H1 (cell line): ENCODE measurements at regions not wholly inside any gene's neighbourhood (a gene's known extent, or its start where the extent isn't known, plus 50 kb on each side); places are given as distances from the start of the nearest gene placed in this dataset.

Source experiments
- ATF2 ChIP-seq: IDR thresholded peaks from 2 replicates; pipeline ENCODE4 v1.6.1; 2012; ENCODE audit warnings: low read length, inconsistent platforms
- CTBP2 ChIP-seq: IDR thresholded peaks from 2 replicates; pipeline ENCODE4 v1.7.0; 2011; ENCODE audit warnings: borderline replicate concordance, mild to moderate bottlenecking, moderate library complexity, mixed read lengths, low read length; ENCODE audit not compliant: insufficient read depth, insufficient read length
- EP300 ChIP-seq, 2 experiments: IDR thresholded peaks; 1 replicate in 1 of 2; 2 replicates in 1 of 2; pipeline ENCODE4 v1.6.1; 2011 to 2012; ENCODE audit warnings: low read depth in 2 of 2, low read length in 2 of 2, mild to moderate bottlenecking in 2 of 2, borderline replicate concordance in 1 of 2, inconsistent platforms in 1 of 2, moderate library complexity in 1 of 2
- FOSL1 ChIP-seq: IDR thresholded peaks from 2 replicates; pipeline ENCODE4 v1.6.1; 2011; ENCODE audit warnings: mild to moderate bottlenecking, low read depth, low read length, moderate library complexity; ENCODE audit not compliant: insufficient read depth
- HDAC6 ChIP-seq: IDR thresholded peaks from one replicate; pipeline ENCODE4 v1.7.1; 2012; ENCODE audit warnings: low read depth, mild to moderate bottlenecking, inconsistent platforms, low read length, moderate library complexity
- POLR2AphosphoS5 ChIP-seq: IDR thresholded peaks from 2 replicates; pipeline ENCODE4 v1.6.1; 2011; ENCODE audit warnings: low read depth, low read length
- RAD21 ChIP-seq, 2 experiments: IDR thresholded peaks in 1 of 2; conservative IDR thresholded peaks in 1 of 2; 2 replicates each; pipeline ENCODE4 v1.6.1; 2011; ENCODE audit warnings: low read depth in 2 of 2, low read length in 2 of 2, improper control_type of control experiment in 1 of 2, inconsistent platforms in 1 of 2, mild to moderate bottlenecking in 1 of 2, moderate library complexity in 1 of 2
- SUZ12 ChIP-seq: fragments of 200-600 bp; sonication (generic); IDR thresholded peaks from 2 replicates; pipeline ENCODE4 v1.6.1; 2012; ENCODE audit warnings: mild to moderate bottlenecking, inconsistent platforms, low read length, moderate library complexity, mixed read lengths
- TF ChIP-seq, protein P1 (sequence below): fragments of 300-600 bp; sonication (generic); IDR thresholded peaks from 2 replicates; pipeline ENCODE4 v1.7.1; 2012; ENCODE audit warnings: low read length, moderate library complexity, mild to moderate bottlenecking, inconsistent platforms; ENCODE audit not compliant: insufficient replicate concordance

GRCh38 chr11:70757241-70757640 is 358.9 kb downstream of the CTTN start (continued):
- TF ChIP-seq, protein P1, sequence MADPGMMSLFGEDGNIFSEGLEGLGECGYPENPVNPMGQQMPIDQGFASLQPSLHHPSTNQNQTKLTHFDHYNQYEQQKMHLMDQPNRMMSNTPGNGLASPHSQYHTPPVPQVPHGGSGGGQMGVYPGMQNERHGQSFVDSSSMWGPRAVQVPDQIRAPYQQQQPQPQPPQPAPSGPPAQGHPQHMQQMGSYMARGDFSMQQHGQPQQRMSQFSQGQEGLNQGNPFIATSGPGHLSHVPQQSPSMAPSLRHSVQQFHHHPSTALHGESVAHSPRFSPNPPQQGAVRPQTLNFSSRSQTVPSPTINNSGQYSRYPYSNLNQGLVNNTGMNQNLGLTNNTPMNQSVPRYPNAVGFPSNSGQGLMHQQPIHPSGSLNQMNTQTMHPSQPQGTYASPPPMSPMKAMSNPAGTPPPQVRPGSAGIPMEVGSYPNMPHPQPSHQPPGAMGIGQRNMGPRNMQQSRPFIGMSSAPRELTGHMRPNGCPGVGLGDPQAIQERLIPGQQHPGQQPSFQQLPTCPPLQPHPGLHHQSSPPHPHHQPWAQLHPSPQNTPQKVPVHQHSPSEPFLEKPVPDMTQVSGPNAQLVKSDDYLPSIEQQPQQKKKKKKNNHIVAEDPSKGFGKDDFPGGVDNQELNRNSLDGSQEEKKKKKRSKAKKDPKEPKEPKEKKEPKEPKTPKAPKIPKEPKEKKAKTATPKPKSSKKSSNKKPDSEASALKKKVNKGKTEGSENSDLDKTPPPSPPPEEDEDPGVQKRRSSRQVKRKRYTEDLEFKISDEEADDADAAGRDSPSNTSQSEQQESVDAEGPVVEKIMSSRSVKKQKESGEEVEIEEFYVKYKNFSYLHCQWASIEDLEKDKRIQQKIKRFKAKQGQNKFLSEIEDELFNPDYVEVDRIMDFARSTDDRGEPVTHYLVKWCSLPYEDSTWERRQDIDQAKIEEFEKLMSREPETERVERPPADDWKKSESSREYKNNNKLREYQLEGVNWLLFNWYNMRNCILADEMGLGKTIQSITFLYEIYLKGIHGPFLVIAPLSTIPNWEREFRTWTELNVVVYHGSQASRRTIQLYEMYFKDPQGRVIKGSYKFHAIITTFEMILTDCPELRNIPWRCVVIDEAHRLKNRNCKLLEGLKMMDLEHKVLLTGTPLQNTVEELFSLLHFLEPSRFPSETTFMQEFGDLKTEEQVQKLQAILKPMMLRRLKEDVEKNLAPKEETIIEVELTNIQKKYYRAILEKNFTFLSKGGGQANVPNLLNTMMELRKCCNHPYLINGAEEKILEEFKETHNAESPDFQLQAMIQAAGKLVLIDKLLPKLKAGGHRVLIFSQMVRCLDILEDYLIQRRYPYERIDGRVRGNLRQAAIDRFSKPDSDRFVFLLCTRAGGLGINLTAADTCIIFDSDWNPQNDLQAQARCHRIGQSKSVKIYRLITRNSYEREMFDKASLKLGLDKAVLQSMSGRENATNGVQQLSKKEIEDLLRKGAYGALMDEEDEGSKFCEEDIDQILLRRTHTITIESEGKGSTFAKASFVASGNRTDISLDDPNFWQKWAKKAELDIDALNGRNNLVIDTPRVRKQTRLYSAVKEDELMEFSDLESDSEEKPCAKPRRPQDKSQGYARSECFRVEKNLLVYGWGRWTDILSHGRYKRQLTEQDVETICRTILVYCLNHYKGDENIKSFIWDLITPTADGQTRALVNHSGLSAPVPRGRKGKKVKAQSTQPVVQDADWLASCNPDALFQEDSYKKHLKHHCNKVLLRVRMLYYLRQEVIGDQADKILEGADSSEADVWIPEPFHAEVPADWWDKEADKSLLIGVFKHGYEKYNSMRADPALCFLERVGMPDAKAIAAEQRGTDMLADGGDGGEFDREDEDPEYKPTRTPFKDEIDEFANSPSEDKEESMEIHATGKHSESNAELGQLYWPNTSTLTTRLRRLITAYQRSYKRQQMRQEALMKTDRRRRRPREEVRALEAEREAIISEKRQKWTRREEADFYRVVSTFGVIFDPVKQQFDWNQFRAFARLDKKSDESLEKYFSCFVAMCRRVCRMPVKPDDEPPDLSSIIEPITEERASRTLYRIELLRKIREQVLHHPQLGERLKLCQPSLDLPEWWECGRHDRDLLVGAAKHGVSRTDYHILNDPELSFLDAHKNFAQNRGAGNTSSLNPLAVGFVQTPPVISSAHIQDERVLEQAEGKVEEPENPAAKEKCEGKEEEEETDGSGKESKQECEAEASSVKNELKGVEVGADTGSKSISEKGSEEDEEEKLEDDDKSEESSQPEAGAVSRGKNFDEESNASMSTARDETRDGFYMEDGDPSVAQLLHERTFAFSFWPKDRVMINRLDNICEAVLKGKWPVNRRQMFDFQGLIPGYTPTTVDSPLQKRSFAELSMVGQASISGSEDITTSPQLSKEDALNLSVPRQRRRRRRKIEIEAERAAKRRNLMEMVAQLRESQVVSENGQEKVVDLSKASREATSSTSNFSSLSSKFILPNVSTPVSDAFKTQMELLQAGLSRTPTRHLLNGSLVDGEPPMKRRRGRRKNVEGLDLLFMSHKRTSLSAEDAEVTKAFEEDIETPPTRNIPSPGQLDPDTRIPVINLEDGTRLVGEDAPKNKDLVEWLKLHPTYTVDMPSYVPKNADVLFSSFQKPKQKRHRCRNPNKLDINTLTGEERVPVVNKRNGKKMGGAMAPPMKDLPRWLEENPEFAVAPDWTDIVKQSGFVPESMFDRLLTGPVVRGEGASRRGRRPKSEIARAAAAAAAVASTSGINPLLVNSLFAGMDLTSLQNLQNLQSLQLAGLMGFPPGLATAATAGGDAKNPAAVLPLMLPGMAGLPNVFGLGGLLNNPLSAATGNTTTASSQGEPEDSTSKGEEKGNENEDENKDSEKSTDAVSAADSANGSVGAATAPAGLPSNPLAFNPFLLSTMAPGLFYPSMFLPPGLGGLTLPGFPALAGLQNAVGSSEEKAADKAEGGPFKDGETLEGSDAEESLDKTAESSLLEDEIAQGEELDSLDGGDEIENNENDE, result no peak
- no peak for TF ChIP-seq POLR2AphosphoS5
- no peak for TF ChIP-seq FOSL1
- TF ChIP-seq SUZ12, result no peak
- TF ChIP-seq ATF2, result no peak
- TF ChIP-seq CTBP2, result no peak
- no peak for TF ChIP-seq HDAC6
- no peak for TF ChIP-seq RAD21 (IDR thresholded peaks at IDR 0.05 in 1 of 2, conservative IDR thresholded peaks at IDR 0.05 in 1 of 2; ENCODE audit: low read depth in 2 of 2, low read length in 2 of 2)
- no peak for TF ChIP-seq EP300 (IDR thresholded peaks at IDR 0.05; ENCODE audit: borderline replicate concordance in 1 of 2, low read depth in 2 of 2, low read length in 2 of 2)
